NCI-H1048 (cell line): ENCODE measurements at regions not wholly inside any gene's neighbourhood (a gene's known extent, or its start where the extent isn't known, plus 50 kb on each side); places are given as distances from the start of the nearest gene placed in this dataset.

Experiments
- DNase-seq: peaks from one replicate; lab custom pipeline; 2025; lab: John Stamatoyannopoulos, UW

DNA sequence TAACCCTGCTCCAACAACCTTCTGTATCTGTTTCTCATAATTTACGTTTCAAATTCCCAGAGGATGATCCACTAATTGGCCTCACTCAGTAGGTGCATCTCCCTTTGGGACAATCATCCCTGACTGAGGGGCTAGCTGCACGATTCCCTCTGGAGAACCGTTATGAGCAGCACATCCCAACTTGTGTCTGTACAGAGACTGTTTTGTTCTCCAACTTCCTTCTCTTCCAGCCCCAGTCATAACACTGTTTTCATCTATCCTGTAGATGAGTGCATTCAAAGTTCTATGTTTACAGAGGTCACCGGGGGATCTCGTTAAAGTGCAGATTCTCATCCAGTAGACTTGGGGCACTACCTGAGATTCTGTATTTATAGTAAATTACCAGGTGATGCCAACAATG is 187.2 kb downstream of the REEP3 start:
- no peak for DNase-seq

DNA sequence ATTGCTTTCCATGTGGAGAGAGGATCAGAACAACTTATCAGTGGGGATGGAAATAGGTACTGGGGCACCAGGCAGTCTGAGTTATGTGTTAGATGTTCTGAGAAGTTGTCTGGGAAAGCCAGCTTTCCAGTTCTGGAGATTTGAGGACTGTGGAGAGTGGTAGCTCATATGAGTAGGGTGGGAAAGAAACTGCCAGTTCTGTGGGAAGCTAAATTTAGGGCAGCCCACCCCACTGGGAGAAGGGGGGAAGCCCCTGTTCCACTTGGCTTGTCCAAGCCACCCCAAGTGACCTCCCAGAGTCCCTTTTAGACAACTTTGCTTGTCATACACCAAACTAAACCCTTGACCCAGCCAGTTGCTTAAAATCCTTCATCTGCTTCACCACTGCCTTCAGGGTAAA is 189.5 kb downstream of the REEP3 start:
- DNase-seq = no peak

- no peak for DNase-seq
These were observed 190.2 kb downstream of the REEP3 start for GRCh38 chr10:63711361-63711760.

DNA sequence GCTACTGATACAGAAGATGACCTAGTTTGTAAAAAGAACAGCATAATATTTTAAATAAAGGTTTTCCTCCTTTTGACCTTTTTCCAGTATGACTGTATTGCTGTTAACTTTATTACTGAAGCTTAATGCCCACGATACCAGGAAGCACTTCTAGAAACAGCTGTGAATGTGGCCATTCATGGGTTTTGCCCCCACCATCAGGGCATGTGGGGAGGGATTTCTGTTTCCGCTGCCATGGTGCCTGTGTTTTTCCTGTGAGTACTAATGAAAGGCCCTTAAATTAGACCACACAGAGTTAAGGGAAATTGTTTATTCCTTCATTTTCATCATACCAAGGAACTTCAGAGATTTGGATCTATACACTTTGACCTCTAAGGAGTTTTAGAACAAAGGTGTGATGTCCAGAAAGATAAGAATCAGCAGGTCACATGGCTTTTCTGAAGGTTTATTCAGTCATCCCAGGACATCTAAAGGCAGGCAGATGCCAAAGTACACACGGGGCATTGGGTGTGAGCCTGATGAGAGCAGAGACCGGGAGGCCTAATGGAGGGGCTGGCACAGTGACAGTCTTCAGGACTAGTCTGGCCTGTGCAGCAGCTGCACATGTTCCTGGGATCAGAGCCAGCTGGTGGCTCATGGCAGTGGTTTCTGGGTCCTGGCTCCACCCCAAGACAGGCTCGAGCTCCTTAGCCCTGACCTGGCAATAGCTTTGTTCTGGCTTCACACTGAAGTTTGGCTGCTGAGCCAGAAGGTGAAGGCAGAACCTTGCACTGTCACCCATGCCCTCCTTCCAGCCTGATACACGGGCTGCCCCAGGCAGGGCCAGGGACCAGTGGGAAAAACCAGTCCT is 190.9 kb downstream of the REEP3 start:
- no peak for DNase-seq

GRCh38 chr10:63712717-63713115 is 191.5 kb downstream of the REEP3 start:
- no peak for DNase-seq

DNA sequence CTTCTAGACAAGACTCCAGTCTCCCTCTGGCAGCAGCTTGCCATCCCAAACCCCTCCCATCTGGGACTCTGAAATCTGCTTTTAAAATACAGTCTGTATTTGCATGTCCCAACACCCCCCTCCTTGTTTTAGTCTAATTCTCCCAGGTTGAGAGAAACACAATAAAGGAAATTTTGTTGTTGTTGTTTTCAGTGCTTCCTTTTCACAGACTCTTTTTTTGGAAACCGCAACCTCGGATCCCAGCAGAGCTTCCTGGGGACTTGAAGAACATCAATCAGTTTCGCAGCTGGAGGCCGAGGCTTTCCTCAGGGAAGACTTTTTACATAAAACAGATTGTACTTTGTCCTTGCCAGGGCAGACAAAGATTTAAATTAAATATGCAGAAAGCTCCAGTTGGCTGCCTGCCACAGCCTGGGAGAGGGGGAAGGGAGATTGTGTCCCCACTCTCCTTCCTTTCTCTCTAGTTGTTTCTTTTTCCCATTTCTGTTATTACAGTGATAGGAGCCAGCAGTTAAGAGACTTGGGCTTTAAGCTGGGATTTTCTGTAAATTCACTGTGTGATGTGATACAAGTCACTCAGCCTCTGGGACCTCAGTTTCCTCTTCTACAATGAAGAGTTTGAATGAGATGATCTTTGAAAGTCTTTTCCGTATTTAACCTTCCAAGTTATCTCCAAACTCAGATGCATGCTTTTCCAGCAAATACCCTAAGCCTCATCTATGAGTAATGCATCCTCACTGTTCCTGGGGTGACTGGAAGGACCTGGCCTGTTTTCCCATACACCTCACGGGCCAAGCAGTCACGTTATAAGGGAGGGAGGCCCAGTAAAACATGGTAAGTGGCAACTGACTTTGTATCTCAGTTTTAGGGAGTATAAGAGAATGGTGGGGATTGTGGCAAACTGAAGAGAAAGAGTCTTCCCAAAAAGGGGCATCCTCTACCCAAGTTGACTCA is 192.3 kb downstream of the REEP3 start:
- peak; percentile 82 for DNase-seq

DNA sequence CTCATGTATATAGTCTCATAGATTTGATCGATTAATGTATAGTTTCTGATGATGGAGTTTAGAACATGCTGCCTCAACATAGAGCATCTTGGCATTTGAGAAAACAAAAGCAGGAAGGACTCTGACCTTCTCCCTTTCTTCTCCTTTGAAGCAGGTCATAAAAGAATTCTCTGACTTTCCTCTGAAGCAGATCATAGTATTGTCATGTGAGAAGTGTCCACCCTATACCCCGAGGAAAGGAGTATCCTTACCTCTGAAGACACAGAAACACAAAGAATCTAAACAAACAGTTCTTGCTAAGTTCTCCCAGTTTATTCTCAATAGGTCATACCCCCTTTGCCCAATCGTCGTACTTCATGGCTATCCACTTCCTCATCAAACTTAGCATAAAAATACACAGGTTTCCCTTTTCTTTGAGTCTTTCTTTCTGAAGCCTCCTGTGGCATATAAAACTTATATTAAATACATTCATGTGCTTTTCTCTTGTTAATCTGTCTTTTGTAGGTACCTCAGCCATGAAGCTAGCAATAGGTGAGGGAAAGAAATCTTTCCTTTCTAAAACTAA is 194.9 kb downstream of the REEP3 start:
- DNase-seq = no peak

DNA sequence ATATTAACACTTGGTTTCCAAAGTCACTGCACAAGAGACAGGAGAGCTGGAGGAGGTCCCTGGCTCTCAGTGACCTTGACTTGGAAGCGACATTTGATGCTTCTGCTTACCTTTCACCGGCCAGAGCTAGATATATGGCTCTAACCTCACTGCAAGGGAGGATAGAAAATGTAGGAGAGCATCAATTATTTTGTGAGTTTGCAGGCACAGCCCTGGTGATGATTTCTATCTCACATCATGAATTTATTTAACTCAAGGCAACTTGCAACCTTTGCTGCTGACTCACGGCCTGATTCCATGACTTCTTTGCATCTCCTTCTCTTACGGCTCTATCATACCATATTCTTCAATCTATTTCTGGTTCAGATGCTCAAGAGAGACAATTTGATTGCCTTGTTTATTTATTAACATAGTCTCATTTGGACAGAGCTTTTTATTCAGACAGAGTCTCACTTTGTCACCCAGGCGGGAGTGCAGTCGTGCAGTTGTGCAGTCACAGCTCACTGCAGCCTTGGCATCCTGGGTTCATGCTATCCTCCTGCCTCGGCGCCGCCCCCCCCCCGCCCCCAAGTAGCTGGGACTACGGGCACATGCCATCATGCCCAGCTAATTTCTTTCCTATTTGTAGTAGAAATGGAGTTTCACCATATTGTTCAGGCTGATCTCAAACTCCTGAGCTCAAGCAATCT is 196.0 kb downstream of the REEP3 start:
- DNase-seq = no peak

- DNase-seq = no peak
These were observed 196.8 kb downstream of the REEP3 start for GRCh38 chr10:63718006-63718405.

DNA sequence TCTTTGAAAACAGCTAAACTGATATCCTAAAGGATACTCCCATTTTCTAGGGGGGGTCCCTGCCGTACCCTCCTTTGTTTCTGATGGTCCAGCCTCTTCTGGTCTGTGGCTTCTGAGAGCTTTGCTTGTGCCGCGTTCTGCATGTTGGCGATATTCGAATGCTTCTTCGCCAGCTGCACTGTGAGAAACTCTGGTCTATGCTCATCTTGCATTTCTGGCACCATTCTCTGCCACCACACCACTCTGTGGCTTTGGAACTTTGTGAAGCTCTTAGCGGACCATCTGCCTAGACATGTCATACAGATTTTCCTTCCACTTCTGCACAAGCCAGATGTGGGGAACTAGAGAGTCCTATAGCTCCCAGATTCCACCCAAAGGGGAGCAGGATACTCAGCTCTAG is 197.2 kb downstream of the REEP3 start:
- no peak for DNase-seq

DNA sequence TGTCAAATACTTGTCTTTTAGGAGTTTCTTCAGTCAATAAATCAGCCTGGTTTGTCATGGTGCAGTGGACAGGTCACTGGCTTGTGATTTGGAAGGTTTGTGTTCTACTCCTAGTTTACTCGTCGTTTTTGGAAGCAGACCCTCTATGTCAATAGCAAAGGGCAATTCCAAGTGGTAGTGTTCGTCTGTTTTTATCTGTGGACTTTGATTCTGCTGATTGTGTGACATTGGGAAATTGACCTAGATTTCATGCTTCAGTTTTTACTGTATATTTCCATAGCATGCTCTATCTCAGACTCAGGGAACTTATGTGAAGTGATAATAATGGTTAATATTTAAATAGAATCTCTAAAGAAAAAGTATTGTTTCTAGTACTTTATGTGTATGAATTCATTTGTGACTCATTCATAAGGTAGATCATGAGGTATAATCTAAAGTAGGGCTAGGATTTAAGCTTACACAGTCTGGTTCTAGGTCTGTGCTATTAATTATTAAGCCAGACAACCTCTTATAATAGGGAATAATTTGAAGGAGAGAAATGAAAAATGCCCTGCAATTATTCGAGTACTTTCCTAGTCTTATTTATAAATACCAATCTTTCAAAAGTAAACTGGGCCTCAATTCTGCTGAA is 198.1 kb downstream of the REEP3 start:
- no peak for DNase-seq

GRCh38 chr10:63720072-63720537 is 198.9 kb downstream of the REEP3 start:
- no peak for DNase-seq

DNA sequence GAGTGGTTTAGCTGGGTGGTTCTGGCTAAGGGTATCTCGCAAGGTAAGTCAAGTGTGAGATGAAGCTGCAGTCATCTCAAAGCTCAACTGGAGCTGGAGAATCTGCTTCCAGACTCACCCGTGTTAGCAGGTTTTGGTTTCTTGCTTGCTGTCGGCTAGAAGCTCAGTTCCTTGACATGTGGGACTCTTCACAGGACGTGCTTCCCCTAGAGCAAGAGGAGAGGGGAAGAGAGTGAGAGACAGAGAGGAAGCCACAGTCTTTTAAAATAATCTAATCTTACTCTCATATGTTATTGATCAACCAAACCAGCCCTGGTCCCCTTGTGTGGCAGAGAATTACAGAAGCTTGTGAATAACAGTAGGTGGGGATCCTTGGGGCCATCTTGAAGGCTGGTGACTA is 199.5 kb downstream of the REEP3 start:
- DNase-seq = no peak

GRCh38 chr10:63722537-63722936 is 201.3 kb downstream of the REEP3 start:
- DNase-seq = no peak

- DNase-seq = no peak
These were observed 202.1 kb downstream of the REEP3 start for GRCh38 chr10:63723320-63723719.

- DNase-seq = no peak
These were observed 202.5 kb downstream of the REEP3 start for GRCh38 chr10:63723741-63724140.

DNA sequence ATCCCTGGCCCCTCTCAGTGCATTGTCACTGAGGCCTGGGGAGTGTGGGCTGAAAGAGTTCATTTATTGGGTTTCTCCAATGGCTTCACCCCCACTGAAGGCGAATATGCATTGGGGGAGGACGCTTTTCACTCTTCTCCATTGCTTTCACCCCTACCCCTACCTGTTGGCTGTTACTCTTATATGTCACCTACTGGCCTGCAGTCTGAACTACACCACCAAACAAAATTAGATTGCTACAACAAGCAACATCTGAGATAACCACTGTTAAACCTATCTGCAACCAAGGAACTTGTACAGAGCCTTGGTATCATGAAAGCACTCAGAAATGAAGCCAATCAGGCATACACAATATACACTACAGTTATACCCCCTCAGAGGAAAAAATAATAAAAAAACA is 203.7 kb downstream of the REEP3 start:
- no peak for DNase-seq

GRCh38 chr10:63726867-63727266 is 205.7 kb downstream of the REEP3 start:
- no peak for DNase-seq

DNA sequence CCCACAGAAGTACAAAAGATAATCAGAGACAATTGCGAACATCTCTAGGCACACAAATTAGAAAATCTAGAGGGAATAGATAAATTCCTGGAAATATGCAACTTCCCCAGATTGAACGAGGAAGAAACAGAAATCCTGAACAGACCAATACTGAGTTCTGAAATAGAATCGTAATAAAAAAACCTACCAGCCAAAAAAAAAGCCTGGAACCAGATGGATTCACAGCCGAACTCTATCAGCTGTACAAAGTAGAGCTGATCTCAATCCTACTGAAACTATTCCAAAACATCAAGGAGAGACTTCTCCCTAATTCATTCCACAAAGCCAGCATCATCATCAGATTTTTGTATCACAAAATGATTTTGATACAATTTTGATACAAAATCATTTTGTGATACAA is 206.4 kb downstream of the REEP3 start:
- DNase-seq = no peak

DNA sequence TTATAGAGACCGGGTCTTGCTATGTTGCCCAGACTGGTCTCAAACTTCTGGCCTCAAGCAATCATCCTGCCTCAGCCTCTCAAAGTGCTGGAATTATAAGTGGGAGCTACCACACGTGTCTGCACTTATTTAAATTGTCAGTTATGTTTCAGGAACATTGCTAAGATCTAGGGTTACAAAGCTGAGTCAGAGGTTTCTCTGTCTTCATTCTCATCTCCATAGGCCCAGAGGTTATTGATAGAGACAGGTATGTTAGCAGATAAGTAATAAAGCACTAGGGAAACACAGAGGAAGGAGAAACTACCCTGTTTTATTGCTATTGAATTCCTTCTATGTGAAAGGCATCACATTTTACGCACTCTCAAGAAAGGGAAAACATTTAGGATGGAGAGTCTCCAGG is 214.1 kb downstream of the REEP3 start:
- DNase-seq = no peak

DNA sequence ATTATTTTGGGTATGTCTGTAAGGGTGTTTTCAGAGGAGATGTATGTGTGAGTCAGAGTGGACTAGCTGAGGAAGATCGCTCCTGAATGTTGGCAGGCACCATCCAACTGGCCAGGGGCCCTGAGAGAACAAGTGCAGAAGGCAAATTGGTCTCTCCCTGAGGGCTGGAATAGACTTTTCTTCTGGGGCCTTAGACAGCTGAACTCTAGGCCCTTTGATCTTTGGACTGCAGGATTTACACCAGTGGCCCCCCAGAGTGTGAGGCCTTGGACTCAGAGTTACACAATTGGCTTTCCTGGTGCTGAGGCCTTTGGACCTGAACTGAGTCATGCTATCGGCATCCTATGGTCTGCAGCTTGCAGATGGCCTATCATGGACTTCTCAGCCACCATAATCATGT is 217.2 kb downstream of the REEP3 start:
- no peak for DNase-seq
